ENCODE measurements at regions not wholly inside any gene's neighbourhood (a gene's known extent, or its start where the extent isn't known, plus 50 kb on each side); places are given as distances from the start of the nearest gene placed in this dataset.

DNA sequence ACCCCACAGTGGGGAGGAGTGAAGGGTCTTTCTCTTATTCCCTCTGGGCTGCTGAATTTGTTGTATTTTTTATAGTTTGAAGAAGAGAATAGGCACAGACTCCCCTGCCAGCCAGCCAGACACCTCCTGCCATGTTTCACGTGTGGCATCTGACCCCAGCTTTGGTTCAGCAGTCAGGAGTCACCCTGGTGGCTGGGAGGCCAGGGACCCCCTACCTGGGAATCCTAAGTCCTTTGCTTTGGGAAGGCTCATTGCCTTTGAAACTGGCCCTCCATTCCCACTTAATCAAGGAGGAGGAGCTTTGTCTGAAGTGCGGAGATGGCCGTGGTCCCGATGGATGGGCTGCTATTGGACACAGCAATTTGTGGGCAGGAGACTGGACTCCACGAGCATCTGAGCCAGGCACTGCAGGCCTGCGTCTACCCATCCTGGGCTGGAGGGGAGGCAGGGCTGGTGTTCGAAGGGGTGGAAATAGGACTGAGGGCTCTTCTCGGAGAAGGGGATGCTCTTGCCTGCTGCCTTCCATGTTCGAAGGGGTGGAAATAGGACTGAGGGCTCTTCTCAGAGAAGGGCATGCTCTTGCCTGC, 196.1 kb downstream of the DLL1 start:
- Histone ChIP-seq H3K79me2 (ENCODE audit: insufficient read depth) (no peaks in the 10 kb centered on the region), H2AFZ (ENCODE audit: low read depth) (no peak overlapping the region), H3K36me3 (replicated peaks in 1 of 2; ENCODE audit: control insufficient read depth in 1 of 2, insufficient read depth in 2 of 2, low read length in 1 of 2) (no peaks in the 10 kb centered on the region), H3F3A (replicated peaks; ENCODE audit: insufficient read depth) (no peaks in the 10 kb centered on the region), H3K9ac (no peak overlapping the region), H3K27me3 (ENCODE audit: insufficient read depth) (no peaks in the 10 kb centered on the region), H3K27ac (ENCODE audit: low read depth in 2 of 2, low read length in 1 of 2) (no peak overlapping the region), H3K4me1 (ENCODE audit: control insufficient read depth in 1 of 2, insufficient read depth in 2 of 2, low read depth in 1 of 2, low read length in 1 of 2) (peaks cover 0 to 34% of the 10 kb centered on the region in 2 experiments; a peak in 1 of 4 replicates), H3K9me2 (no peaks in the 10 kb centered on the region), H3K9me3 (no peaks in the 10 kb centered on the region), H3K4me2 (no peak overlapping the region), H4K20me1 (ENCODE audit: insufficient read depth) (no peaks in the 10 kb centered on the region), H3K4me3 (ENCODE audit: low read depth in 2 of 2, low read length in 1 of 2) (no peak overlapping the region)
- CTCF ChIA-PET = interaction anchor here (1.8 kb wide), 1 partner anchor 263 kb away, joined by 8 read pairs; no protein-coding TSS in a partner anchor
- POLR2A ChIA-PET = no interaction called here
- 32% methylated on average over 9 of the region's 9 CpGs for WGBS (ENCODE audit: low lambda C conversion rate)
- TF ChIP-seq, protein P1, sequence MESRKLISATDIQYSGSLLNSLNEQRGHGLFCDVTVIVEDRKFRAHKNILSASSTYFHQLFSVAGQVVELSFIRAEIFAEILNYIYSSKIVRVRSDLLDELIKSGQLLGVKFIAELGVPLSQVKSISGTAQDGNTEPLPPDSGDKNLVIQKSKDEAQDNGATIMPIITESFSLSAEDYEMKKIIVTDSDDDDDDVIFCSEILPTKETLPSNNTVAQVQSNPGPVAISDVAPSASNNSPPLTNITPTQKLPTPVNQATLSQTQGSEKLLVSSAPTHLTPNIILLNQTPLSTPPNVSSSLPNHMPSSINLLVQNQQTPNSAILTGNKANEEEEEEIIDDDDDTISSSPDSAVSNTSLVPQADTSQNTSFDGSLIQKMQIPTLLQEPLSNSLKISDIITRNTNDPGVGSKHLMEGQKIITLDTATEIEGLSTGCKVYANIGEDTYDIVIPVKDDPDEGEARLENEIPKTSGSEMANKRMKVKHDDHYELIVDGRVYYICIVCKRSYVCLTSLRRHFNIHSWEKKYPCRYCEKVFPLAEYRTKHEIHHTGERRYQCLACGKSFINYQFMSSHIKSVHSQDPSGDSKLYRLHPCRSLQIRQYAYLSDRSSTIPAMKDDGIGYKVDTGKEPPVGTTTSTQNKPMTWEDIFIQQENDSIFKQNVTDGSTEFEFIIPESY (IDR thresholded peaks at IDR 0.05; ENCODE audit: borderline replicate concordance, low read depth) = no peak
- TF ChIP-seq ELF1 (IDR thresholded peaks at IDR 0.05) (no peak), EZH2phosphoT487 (IDR thresholded peaks at IDR 0.05; ENCODE audit: borderline replicate concordance, low read depth) (no peak), NRF1 (IDR thresholded peaks at IDR 0.05; ENCODE audit: low read depth, low read length) (no peak), SIN3A (IDR thresholded peaks at IDR 0.05; ENCODE audit: borderline replicate concordance, low read depth, low read length) (no peak), GABPA (IDR thresholded peaks at IDR 0.05; ENCODE audit: low read depth) (no peak), MEF2A (IDR thresholded peaks at IDR 0.05; ENCODE audit: borderline replicate concordance, low read depth) (no peak), YY1 (IDR thresholded peaks at IDR 0.05; ENCODE audit: low read depth) (no peak), CHD2 (IDR thresholded peaks at IDR 0.05; ENCODE audit: low read length, partially characterized antibody) (no peak), TEAD4 (IDR thresholded peaks at IDR 0.05; ENCODE audit: borderline replicate concordance, insufficient read depth) (no peak)
- no peak for DNase-seq

DNA sequence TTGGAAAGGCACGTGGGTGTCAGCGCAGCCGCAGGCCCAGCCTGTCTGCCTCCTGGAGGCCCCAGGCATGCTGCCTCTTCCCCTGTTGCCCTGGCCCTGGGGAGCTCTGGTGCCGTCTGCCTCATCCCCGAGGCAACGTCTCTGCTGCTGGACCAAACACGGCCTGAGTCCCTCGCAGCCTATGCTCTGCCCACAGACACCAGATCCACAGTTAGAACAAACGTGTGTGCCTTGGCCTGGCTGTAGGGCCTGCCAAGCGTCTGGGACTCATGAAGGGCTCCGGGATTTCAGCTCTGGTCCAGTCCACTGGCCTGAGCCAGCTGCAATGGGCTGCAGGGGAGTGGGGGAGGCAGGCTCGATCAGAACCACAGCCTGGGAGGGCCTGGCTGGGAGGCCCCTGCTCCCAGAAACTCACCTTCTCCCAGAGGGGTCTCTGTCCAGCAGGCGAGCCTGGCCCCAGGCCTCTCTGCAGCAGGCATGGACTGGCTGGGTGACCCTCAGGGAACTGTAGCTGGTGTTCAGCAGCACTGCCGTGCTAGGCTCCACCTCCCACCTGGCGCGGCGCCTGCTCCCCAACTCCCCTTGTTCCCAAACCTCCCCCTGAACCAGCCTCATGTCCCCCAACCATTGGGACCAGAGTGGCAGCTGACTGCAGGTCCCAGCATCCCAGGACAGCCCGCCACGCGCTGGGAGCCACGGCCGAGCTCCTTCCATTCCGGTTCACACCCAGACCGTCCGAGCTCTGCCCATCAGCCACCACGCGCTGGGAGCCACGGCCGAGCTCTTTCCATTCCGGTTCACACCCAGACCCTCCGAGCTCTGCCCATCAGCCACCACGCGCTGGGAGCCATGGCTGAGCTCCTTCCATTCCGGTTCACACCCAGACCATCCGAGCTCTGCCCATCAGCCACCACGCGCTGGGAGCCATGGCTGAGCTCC, 197.0 kb downstream of the DLL1 start:
- 55% methylated on average over 23 of the region's 37 CpGs for WGBS (ENCODE audit: low lambda C conversion rate)
- Histone ChIP-seq H3K4me3 (ENCODE audit: low read depth in 2 of 2, low read length in 1 of 2) (no peak overlapping the region), H3K4me2 (no peak overlapping the region), H3K27ac (ENCODE audit: low read depth in 2 of 2, low read length in 1 of 2) (peak overlapping the region in 1 of 2 experiments; percentile 5; a peak in 1 of 4 replicates), H4K20me1 (ENCODE audit: insufficient read depth) (no peaks in the 10 kb centered on the region), H3K4me1 (ENCODE audit: control insufficient read depth in 1 of 2, insufficient read depth in 2 of 2, low read depth in 1 of 2, low read length in 1 of 2) (peaks cover 0 to 34% of the 10 kb centered on the region in 2 experiments; a peak in 1 of 4 replicates), H3K36me3 (replicated peaks in 1 of 2; ENCODE audit: control insufficient read depth in 1 of 2, insufficient read depth in 2 of 2, low read length in 1 of 2) (no peaks in the 10 kb centered on the region), H3K9ac (no peak overlapping the region), H3F3A (replicated peaks; ENCODE audit: insufficient read depth) (no peaks in the 10 kb centered on the region), H2AFZ (ENCODE audit: low read depth) (no peak overlapping the region), H3K27me3 (ENCODE audit: insufficient read depth) (no peaks in the 10 kb centered on the region), H3K9me3 (no peaks in the 10 kb centered on the region), H3K9me2 (no peaks in the 10 kb centered on the region), H3K79me2 (ENCODE audit: insufficient read depth) (no peaks in the 10 kb centered on the region)
- ChIA-PET POLR2A (no interaction called here), CTCF (interaction anchor here (0.9 to 1.8 kb wide), 2 partner anchors 262 kb away, joined by 3 to 8 read pairs; no protein-coding TSS in a partner anchor)
- DNase-seq = no peak
- TF ChIP-seq JUND (IDR thresholded peaks at IDR 0.05) (no peak), RCOR1 (IDR thresholded peaks at IDR 0.05; ENCODE audit: low read length) (no peak), POLR2AphosphoS5 (IDR thresholded peaks at IDR 0.05; ENCODE audit: low read depth, low read length) (no peak), MEF2A (IDR thresholded peaks at IDR 0.05; ENCODE audit: borderline replicate concordance, low read depth) (no peak), CHD2 (IDR thresholded peaks at IDR 0.05; ENCODE audit: low read length, partially characterized antibody) (no peak), GATA2 (CRISPR knock-in tag; IDR thresholded peaks at IDR 0.05) (no peak), EZH2phosphoT487 (IDR thresholded peaks at IDR 0.05; ENCODE audit: borderline replicate concordance, low read depth) (no peak), TCF12 (IDR thresholded peaks at IDR 0.05) (no peak), GABPA (IDR thresholded peaks at IDR 0.05; ENCODE audit: low read depth) (no peak)
- TF ChIP-seq, protein P2, sequence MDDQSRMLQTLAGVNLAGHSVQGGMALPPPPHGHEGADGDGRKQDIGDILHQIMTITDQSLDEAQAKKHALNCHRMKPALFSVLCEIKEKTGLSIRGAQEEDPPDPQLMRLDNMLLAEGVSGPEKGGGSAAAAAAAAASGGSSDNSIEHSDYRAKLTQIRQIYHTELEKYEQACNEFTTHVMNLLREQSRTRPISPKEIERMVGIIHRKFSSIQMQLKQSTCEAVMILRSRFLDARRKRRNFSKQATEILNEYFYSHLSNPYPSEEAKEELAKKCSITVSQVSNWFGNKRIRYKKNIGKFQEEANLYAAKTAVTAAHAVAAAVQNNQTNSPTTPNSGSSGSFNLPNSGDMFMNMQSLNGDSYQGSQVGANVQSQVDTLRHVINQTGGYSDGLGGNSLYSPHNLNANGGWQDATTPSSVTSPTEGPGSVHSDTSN (IDR thresholded peaks at IDR 0.05) = no peak
- TF ChIP-seq, protein P3, sequence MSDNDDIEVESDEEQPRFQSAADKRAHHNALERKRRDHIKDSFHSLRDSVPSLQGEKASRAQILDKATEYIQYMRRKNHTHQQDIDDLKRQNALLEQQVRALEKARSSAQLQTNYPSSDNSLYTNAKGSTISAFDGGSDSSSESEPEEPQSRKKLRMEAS (IDR thresholded peaks at IDR 0.05; ENCODE audit: low read depth) = no peak
- TF ChIP-seq, protein P4, sequence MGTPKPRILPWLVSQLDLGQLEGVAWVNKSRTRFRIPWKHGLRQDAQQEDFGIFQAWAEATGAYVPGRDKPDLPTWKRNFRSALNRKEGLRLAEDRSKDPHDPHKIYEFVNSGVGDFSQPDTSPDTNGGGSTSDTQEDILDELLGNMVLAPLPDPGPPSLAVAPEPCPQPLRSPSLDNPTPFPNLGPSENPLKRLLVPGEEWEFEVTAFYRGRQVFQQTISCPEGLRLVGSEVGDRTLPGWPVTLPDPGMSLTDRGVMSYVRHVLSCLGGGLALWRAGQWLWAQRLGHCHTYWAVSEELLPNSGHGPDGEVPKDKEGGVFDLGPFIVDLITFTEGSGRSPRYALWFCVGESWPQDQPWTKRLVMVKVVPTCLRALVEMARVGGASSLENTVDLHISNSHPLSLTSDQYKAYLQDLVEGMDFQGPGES (IDR thresholded peaks at IDR 0.05; ENCODE audit: low read depth, low read length) = no peak

Measured in SK-N-SH (cell line).